ENCODE measurements at regions not wholly inside any gene's neighbourhood (a gene's known extent, or its start where the extent isn't known, plus 50 kb on each side); places are given as distances from the start of the nearest gene placed in this dataset.

DNA sequence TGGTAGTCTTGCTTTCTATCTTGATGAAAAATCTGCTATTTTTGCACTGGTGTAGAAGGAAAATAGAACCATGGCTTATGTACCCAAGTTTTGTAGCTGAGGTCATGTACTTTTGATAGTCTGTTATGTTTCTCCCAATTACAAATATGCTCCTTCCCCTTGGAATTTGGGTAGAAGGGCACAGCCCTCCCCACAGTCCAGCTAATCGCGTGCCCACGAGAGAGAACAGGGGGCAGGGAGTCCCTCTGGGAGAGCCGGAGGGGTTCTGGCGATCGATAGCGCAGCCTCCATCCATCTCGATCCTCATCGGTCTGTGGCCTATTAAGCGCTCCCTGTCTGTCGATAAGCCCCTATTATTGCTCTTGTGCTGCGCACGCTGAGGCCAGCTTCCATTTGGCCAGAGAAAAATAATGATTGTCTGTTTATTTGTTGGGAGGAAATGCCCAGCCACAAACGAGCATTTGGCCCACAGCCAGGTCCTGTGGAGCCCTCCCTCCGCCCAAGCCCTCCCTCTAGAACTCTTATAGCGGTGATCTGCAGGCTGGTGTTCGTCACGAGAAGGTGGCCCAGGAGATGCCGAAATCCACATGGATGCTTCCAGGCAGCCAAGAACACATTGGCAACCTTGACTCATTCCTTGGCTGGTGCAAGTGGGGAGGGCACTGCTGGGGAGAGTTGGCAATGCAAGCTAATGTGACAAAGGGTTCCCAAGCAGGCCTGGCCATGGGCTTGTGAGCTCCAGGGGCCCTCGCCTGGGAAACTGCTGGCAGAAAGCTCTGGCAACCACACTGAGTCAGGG lies 134.7 kb upstream of the TNR start:
- no peak overlapping the region for H3K27ac Mint-ChIP-seq

DNA sequence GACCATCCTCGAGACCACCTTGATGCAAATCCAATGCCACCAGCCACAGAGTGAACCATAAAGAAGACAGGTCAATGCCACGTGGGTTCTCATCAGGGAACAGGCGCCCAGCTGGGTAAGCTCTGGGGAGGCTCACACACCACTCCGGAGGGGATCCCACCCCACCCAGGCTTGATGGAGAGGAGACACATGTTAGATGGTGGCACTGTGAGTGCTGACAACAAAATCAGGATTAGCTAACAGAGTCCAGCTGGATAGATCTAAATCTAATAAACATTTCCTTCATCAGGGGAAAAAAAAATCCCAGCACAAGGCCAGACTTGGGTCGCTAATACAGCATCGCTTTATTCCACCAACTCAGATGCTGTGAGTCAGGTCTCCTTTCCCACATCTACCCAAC lies 132.2 kb upstream of the TNR start:
- Mint-ChIP-seq H3K4me3 (no peak overlapping the region), H3K9me3 (no peaks in the 10 kb centered on the region), H3K27ac (no peak overlapping the region), H3K4me1 (no peaks in the 10 kb centered on the region), H3K36me3 (ENCODE audit: low read depth) (no peaks in the 10 kb centered on the region), H3K27me3 (no peaks in the 10 kb centered on the region)
- intact Hi-C loops (cut with micrococcal nuclease): no loop called here
- DNase-seq: no peak

More for the DNA sequence above, 134.7 kb upstream of the TNR start:
- no peaks in the 10 kb centered on the region for H3K4me1 Mint-ChIP-seq
- intact Hi-C loops (cut with micrococcal nuclease): no loop called here
- H3K36me3 Mint-ChIP-seq (ENCODE audit: low read depth): no peaks in the 10 kb centered on the region
- no peak overlapping the region for H3K4me3 Mint-ChIP-seq
- DNase-seq: no peak
- peaks cover 2% of the 10 kb centered on the region for H3K27me3 Mint-ChIP-seq
- no peaks in the 10 kb centered on the region for H3K9me3 Mint-ChIP-seq

- no peak for DNase-seq
- intact Hi-C loops (cut with micrococcal nuclease): no loop called here
- Mint-ChIP-seq H3K9me3 (no peaks in the 10 kb centered on the region), H3K4me1 (no peaks in the 10 kb centered on the region), H3K36me3 (ENCODE audit: low read depth) (no peaks in the 10 kb centered on the region), H3K27ac (no peak overlapping the region), H3K4me3 (no peak overlapping the region), H3K27me3 (no peaks in the 10 kb centered on the region)
Measured at GRCh38 chr1:175874081-175874480, 130.7 kb upstream of the TNR start.

GRCh38 chr1:175873290-175873935 lies 130.0 kb upstream of the TNR start:
- H3K4me1 Mint-ChIP-seq: no peaks in the 10 kb centered on the region
- no peak overlapping the region for H3K27ac Mint-ChIP-seq
- no peak overlapping the region for H3K4me3 Mint-ChIP-seq
- H3K9me3 Mint-ChIP-seq: no peaks in the 10 kb centered on the region
- no peaks in the 10 kb centered on the region for H3K27me3 Mint-ChIP-seq
- no peak for DNase-seq
- H3K36me3 Mint-ChIP-seq (ENCODE audit: low read depth): no peaks in the 10 kb centered on the region
- intact Hi-C loops (cut with micrococcal nuclease): no loop called here

DNA sequence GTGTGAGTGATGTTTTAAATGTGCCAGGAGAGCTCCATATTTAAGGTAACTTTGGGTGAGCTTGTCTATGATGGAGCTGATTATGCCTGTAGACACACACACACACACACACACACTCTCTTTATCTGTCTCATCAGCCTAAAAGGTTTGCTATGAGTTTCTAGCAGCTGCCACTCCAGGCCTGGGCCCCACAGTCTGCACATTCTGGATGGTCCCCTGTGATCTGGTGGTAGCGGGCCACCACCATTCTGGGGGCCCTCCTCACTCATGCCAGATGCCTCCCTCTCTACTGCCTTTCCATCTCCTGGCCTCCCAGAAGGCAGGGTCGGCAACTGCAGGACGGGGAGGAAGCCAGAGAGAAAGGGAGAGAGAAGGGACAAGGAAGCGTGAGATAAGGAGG lies 129.2 kb upstream of the TNR start:
- H3K9me3 Mint-ChIP-seq: no peaks in the 10 kb centered on the region
- no peak overlapping the region for H3K27ac Mint-ChIP-seq
- no peaks in the 10 kb centered on the region for H3K4me1 Mint-ChIP-seq
- no peaks in the 10 kb centered on the region for H3K36me3 Mint-ChIP-seq (ENCODE audit: low read depth)
- intact Hi-C loops (cut with micrococcal nuclease): no loop called here
- DNase-seq: no peak
- no peak overlapping the region for H3K4me3 Mint-ChIP-seq
- no peaks in the 10 kb centered on the region for H3K27me3 Mint-ChIP-seq

GRCh38 chr1:175871647-175872046 lies 128.3 kb upstream of the TNR start:
- intact Hi-C loops (cut with micrococcal nuclease): no loop called here
- H3K4me1 Mint-ChIP-seq: no peaks in the 10 kb centered on the region
- no peaks in the 10 kb centered on the region for H3K36me3 Mint-ChIP-seq (ENCODE audit: low read depth)
- no peaks in the 10 kb centered on the region for H3K9me3 Mint-ChIP-seq
- no peak overlapping the region for H3K4me3 Mint-ChIP-seq
- H3K27me3 Mint-ChIP-seq: no peaks in the 10 kb centered on the region
- H3K27ac Mint-ChIP-seq: no peak overlapping the region
- no peak for DNase-seq

GRCh38 chr1:175870217-175870616 lies 126.8 kb upstream of the TNR start:
- Mint-ChIP-seq H3K9me3 (no peaks in the 10 kb centered on the region), H3K36me3 (ENCODE audit: low read depth) (no peaks in the 10 kb centered on the region), H3K27me3 (no peaks in the 10 kb centered on the region), H3K4me1 (no peaks in the 10 kb centered on the region), H3K27ac (no peak overlapping the region), H3K4me3 (no peak overlapping the region)
- no peak for DNase-seq
- intact Hi-C loops (cut with micrococcal nuclease): no loop called here

DNA sequence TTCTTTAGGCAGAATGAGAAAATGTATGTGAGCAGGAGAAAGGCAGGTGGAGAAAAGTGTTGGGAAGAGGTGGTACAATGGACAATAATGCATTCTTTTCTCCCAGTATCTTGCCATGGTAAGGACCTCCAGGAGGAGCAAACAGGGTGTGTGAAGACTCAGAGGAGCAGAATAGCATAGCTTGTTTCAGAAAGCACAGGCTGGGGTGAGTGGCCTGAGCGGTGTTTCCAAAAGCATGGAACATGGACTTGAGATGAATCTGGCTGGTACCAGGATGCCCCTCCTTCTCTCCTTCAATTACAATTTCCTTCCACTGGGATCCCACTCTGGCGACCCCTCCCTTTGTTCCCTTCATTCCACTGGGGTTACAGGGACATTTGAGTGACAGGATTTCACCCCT lies 123.4 kb upstream of the TNR start:
- Mint-ChIP-seq H3K9me3 (no peaks in the 10 kb centered on the region), H3K27ac (no peak overlapping the region), H3K4me3 (no peak overlapping the region), H3K4me1 (no peaks in the 10 kb centered on the region), H3K36me3 (ENCODE audit: low read depth) (no peaks in the 10 kb centered on the region), H3K27me3 (no peaks in the 10 kb centered on the region)
- DNase-seq: no peak
- intact Hi-C loops (cut with micrococcal nuclease): no loop called here

- no peak overlapping the region for H3K27ac Mint-ChIP-seq
- intact Hi-C loops (cut with micrococcal nuclease): no loop called here
Measured at GRCh38 chr1:175865041-175865766, 121.8 kb upstream of the TNR start.

DNA sequence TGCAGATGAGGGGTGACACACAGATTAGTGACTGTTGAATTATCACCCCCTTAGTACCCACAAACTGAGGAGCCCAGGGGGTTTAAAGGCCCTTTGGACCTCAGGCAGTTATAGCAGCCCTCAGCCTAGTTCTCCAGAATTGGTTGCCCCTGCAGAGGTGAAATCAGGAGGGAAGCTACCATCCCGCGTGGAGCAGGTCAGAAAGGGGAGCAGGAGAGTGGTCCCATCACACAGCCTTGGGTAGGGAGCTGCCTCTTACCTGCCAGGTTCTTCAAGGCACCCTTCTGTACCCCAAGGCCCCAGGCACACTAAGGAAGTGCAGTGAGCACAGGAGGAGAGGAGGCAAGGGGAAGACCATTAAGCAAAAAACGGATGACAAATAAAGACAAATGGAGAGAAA lies 121.2 kb upstream of the TNR start:
- no peaks in the 10 kb centered on the region for H3K36me3 Mint-ChIP-seq (ENCODE audit: low read depth)
- H3K4me3 Mint-ChIP-seq: no peak overlapping the region
- H3K9me3 Mint-ChIP-seq: no peaks in the 10 kb centered on the region
- intact Hi-C loops (cut with micrococcal nuclease): no loop called here
- no peak for DNase-seq
- H3K27ac Mint-ChIP-seq: no peak overlapping the region
- no peaks in the 10 kb centered on the region for H3K27me3 Mint-ChIP-seq
- no peaks in the 10 kb centered on the region for H3K4me1 Mint-ChIP-seq

More at GRCh38 chr1:175865041-175865766, 121.8 kb upstream of the TNR start:
- H3K4me3 Mint-ChIP-seq: no peak overlapping the region
- H3K36me3 Mint-ChIP-seq (ENCODE audit: low read depth): no peaks in the 10 kb centered on the region
- DNase-seq: no peak
- H3K27me3 Mint-ChIP-seq: no peaks in the 10 kb centered on the region
- no peaks in the 10 kb centered on the region for H3K9me3 Mint-ChIP-seq
- no peaks in the 10 kb centered on the region for H3K4me1 Mint-ChIP-seq

- H3K9me3 Mint-ChIP-seq: no peaks in the 10 kb centered on the region
- no peak overlapping the region for H3K4me3 Mint-ChIP-seq
Measured at GRCh38 chr1:175864183-175864582, 120.8 kb upstream of the TNR start.

GRCh38 chr1:175863299-175864050 lies 120.1 kb upstream of the TNR start:
- intact Hi-C loops (cut with micrococcal nuclease): no loop called here
- DNase-seq: no peak
- Mint-ChIP-seq H3K36me3 (ENCODE audit: low read depth) (no peaks in the 10 kb centered on the region), H3K4me1 (no peaks in the 10 kb centered on the region), H3K27me3 (peaks cover 2% of the 10 kb centered on the region), H3K4me3 (no peak overlapping the region), H3K27ac (no peak overlapping the region), H3K9me3 (no peaks in the 10 kb centered on the region)

More at GRCh38 chr1:175864183-175864582, 120.8 kb upstream of the TNR start:
- intact Hi-C loops (cut with micrococcal nuclease): no loop called here
- Mint-ChIP-seq H3K27me3 (peaks cover 2% of the 10 kb centered on the region), H3K4me1 (no peaks in the 10 kb centered on the region), H3K36me3 (ENCODE audit: low read depth) (no peaks in the 10 kb centered on the region), H3K27ac (no peak overlapping the region)
- no peak for DNase-seq

GRCh38 chr1:175862408-175862807 lies 119.0 kb upstream of the TNR start:
- intact Hi-C loops (cut with micrococcal nuclease): no loop called here
- Mint-ChIP-seq H3K4me1 (no peaks in the 10 kb centered on the region), H3K27ac (no peak overlapping the region), H3K9me3 (no peaks in the 10 kb centered on the region), H3K36me3 (ENCODE audit: low read depth) (no peaks in the 10 kb centered on the region), H3K4me3 (no peak overlapping the region), H3K27me3 (peaks cover 2% of the 10 kb centered on the region)
- no peak for DNase-seq
